HL-60 (cell line): ENCODE measurements at regions not wholly inside any gene's neighbourhood (a gene's known extent, or its start where the extent isn't known, plus 50 kb on each side); places are given as distances from the start of the nearest gene placed in this dataset.
A peak's percentile ranks its signal among the peaks of the same experiment; 100 is the strongest.

Source experiments
- DNase-seq, 2 experiments: peaks; one replicate each; pipeline ENCODE4 v3.0.0-alpha.2; 2010 to 2020; ENCODE audit warnings: low read depth in 1 of 2, low spot score in 1 of 2
- H3K27ac ChIP-seq: fragments of 250-450 bp; sonication (Bioruptor Pico); replicated peaks from 2 replicates; pipeline ENCODE4 v1.5.1; 2020; ENCODE audit warnings: mild to moderate bottlenecking, moderate library complexity
- H3K27me3 ChIP-seq: fragments of 250-450 bp; sonication (Bioruptor Pico); 2 replicates; pipeline ENCODE4 v1.5.1; 2021; ENCODE audit warnings: mild to moderate bottlenecking, moderate library complexity; ENCODE audit not compliant: insufficient read depth, poor library complexity, severe bottlenecking
- H3K4me3 ChIP-seq: replicated peaks from 2 replicates; pipeline ENCODE4 v1.5.1; 2011; ENCODE audit warnings: mild to moderate bottlenecking, control low read depth, low read length; ENCODE audit not compliant: insufficient read depth
- GABPA ChIP-seq: IDR thresholded peaks from 2 replicates; pipeline ENCODE4 v1.6.1; 2012; ENCODE audit warnings: low read depth
- POLR2AphosphoS5 ChIP-seq: IDR thresholded peaks from 2 replicates; pipeline ENCODE4 v1.6.1; 2012; ENCODE audit warnings: low read depth
- SPI1 ChIP-seq: IDR thresholded peaks from 2 replicates; pipeline ENCODE4 v1.6.1; 2012; ENCODE audit warnings: low read depth, mild to moderate bottlenecking, borderline replicate concordance
- TF ChIP-seq, protein P1 (sequence below): IDR thresholded peaks from one replicate; pipeline ENCODE4 v1.5.1; 2011; ENCODE audit warnings: low read length, control low read depth, inconsistent platforms; ENCODE audit not compliant: insufficient read depth
- TF ChIP-seq, protein P2 (sequence below): IDR thresholded peaks from 2 replicates; pipeline ENCODE4 v1.6.1; 2012; ENCODE audit warnings: low read depth; ENCODE audit not compliant: insufficient replicate concordance

DNA sequence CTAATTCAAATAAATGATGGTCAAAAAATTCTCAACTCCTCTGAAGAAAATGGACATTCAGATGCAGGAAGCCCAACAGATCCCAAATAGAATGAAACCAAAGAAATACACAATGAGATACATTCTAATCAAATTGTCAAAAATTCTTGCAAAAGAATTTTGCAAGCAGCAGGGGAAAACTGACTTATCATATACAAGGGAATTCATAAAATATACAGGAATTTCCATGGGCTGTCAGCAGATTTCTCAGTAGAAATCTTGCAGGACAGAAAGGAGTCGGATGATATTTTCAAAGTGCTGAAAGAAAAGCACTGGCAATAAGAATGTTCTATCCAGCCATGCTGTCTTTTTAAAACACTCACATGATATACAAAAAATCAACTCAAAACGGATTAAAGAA is 194.6 kb upstream of the ZC3H12C start:
- Histone ChIP-seq H3K27ac (no peak overlapping the region), H3K4me3 (no peak overlapping the region), H3K27me3 (no peaks in the 10 kb centered on the region)
- TF ChIP-seq SPI1 = no peak
- TF ChIP-seq, protein P1, sequence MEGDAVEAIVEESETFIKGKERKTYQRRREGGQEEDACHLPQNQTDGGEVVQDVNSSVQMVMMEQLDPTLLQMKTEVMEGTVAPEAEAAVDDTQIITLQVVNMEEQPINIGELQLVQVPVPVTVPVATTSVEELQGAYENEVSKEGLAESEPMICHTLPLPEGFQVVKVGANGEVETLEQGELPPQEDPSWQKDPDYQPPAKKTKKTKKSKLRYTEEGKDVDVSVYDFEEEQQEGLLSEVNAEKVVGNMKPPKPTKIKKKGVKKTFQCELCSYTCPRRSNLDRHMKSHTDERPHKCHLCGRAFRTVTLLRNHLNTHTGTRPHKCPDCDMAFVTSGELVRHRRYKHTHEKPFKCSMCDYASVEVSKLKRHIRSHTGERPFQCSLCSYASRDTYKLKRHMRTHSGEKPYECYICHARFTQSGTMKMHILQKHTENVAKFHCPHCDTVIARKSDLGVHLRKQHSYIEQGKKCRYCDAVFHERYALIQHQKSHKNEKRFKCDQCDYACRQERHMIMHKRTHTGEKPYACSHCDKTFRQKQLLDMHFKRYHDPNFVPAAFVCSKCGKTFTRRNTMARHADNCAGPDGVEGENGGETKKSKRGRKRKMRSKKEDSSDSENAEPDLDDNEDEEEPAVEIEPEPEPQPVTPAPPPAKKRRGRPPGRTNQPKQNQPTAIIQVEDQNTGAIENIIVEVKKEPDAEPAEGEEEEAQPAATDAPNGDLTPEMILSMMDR = no peak
- no peak for TF ChIP-seq POLR2AphosphoS5
- TF ChIP-seq GABPA = no peak
- TF ChIP-seq, protein P2, sequence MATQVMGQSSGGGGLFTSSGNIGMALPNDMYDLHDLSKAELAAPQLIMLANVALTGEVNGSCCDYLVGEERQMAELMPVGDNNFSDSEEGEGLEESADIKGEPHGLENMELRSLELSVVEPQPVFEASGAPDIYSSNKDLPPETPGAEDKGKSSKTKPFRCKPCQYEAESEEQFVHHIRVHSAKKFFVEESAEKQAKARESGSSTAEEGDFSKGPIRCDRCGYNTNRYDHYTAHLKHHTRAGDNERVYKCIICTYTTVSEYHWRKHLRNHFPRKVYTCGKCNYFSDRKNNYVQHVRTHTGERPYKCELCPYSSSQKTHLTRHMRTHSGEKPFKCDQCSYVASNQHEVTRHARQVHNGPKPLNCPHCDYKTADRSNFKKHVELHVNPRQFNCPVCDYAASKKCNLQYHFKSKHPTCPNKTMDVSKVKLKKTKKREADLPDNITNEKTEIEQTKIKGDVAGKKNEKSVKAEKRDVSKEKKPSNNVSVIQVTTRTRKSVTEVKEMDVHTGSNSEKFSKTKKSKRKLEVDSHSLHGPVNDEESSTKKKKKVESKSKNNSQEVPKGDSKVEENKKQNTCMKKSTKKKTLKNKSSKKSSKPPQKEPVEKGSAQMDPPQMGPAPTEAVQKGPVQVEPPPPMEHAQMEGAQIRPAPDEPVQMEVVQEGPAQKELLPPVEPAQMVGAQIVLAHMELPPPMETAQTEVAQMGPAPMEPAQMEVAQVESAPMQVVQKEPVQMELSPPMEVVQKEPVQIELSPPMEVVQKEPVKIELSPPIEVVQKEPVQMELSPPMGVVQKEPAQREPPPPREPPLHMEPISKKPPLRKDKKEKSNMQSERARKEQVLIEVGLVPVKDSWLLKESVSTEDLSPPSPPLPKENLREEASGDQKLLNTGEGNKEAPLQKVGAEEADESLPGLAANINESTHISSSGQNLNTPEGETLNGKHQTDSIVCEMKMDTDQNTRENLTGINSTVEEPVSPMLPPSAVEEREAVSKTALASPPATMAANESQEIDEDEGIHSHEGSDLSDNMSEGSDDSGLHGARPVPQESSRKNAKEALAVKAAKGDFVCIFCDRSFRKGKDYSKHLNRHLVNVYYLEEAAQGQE = no peak
- no peak for DNase-seq

DNA sequence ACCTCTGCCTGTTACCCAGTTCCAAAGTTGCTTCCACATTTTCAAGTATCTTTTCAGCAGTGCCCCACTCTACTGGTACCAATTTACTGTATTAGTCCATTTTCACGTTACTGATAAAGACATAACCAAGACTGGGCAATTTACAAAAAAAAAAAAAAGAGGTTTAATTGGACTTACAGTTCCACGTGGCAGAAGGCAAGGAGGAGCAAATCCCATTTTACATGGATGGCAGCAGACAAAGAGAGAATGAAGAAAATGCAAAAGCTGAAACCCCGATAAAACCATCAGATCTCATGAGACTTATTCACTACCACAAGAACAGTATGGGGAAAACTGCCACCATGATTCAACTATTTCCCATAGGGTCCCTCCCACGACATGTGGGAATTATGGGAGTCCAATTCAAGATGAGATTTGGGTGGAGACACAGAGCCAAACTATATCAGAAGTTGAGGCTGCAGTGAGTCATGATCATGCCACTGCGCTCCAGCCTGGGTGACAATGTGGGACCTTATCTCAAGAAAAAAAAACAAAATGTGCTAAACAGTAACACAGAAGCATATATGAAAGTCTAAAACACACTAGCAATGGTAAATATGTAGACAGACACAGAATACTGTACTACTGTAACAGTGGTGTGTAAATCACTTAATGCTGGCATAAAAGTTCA is 190.3 kb upstream of the ZC3H12C start:
- no peak overlapping the region for H3K4me3 ChIP-seq
- DNase-seq = no peak
- TF ChIP-seq, protein P1 = no peak
- TF ChIP-seq POLR2AphosphoS5 = no peak
- TF ChIP-seq, protein P2 = no peak
- TF ChIP-seq GABPA = no peak
- no peak for TF ChIP-seq SPI1
- H3K27me3 ChIP-seq = no peaks in the 10 kb centered on the region
- no peak overlapping the region for H3K27ac ChIP-seq

DNA sequence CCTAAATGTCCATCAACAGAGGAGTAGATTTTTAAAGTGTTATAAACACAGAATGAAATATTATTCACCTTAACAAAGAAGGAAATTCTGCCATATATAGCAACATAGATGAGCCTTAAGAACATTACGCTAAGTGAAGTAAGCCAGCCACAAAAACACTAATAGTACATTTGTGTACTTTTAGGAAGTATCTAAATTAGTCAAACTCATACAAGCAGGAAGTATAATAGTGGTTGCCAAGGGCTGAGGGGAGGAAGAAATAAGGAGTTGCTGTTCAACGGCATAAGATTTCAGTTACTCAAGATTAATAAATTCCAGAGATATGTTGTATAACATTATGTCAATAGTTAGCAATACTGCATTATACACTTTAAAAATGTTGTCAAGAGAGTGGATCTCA is 181.7 kb upstream of the ZC3H12C start:
- H3K27me3 ChIP-seq = no peaks in the 10 kb centered on the region
- DNase-seq = peak in 1 of 2 experiments; percentile 11
- TF ChIP-seq POLR2AphosphoS5 (no peak), GABPA (no peak), SPI1 (no peak)
- TF ChIP-seq, protein P2 = no peak
- TF ChIP-seq, protein P1 = no peak
- no peak overlapping the region for H3K27ac ChIP-seq
- H3K4me3 ChIP-seq = no peak overlapping the region
